ENCODE measurements at regions not wholly inside any gene's neighbourhood (a gene's known extent, or its start where the extent isn't known, plus 50 kb on each side); places are given as distances from the start of the nearest gene placed in this dataset.

DNA sequence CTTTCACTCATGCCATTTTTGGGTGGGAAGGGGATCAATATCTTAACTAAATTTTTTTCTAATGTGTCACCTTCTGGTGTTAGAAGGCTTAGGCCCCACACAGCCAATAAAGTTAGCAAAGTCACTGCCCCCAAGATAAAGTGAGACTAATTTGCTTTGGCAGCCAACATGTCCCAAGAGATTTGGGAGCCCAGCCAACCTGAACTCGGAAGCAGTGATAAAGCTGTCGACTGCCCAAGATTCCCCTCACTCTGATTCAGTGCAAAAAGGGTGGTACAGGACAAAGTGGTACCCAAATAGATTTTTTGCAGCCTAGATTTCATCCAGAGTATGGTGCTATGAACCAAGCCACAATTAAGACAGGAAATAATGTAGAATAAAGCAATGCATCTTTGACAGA is 572.5 kb upstream of the ARRDC3 start:
- TF ChIP-seq, protein P1, sequence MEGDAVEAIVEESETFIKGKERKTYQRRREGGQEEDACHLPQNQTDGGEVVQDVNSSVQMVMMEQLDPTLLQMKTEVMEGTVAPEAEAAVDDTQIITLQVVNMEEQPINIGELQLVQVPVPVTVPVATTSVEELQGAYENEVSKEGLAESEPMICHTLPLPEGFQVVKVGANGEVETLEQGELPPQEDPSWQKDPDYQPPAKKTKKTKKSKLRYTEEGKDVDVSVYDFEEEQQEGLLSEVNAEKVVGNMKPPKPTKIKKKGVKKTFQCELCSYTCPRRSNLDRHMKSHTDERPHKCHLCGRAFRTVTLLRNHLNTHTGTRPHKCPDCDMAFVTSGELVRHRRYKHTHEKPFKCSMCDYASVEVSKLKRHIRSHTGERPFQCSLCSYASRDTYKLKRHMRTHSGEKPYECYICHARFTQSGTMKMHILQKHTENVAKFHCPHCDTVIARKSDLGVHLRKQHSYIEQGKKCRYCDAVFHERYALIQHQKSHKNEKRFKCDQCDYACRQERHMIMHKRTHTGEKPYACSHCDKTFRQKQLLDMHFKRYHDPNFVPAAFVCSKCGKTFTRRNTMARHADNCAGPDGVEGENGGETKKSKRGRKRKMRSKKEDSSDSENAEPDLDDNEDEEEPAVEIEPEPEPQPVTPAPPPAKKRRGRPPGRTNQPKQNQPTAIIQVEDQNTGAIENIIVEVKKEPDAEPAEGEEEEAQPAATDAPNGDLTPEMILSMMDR (IDR thresholded peaks at IDR 0.05 in 8 of 11, conservative IDR thresholded peaks at IDR 0.05 in 3 of 11): no peak
- TF ChIP-seq POLR2AphosphoS5 (IDR thresholded peaks at IDR 0.05) (no peak), POLR2A (IDR thresholded peaks at IDR 0.05) (no peak)

Data from spleen (tissue), 7 donors.